Hepatocyte (in vitro differentiated cells): ENCODE measurements at regions not wholly inside any gene's neighbourhood (a gene's known extent, or its start where the extent isn't known, plus 50 kb on each side); places are given as distances from the start of the nearest gene placed in this dataset.

ENCODE experiments used
- EZH2phosphoT487 ChIP-seq: fragments of 200-600 bp; sonication (generic); IDR thresholded peaks from one replicate; pipeline ENCODE4 v1.6.1; 2018; ENCODE audit warnings: antibody characterized with exemption, mild to moderate bottlenecking, low read depth, moderate library complexity; ENCODE audit not compliant: unreplicated experiment, severe bottlenecking
- TF ChIP-seq, protein P1 (sequence below): fragments of 200-600 bp; sonication (generic); IDR thresholded peaks from 2 replicates; pipeline ENCODE4 v1.5.1; 2016; ENCODE audit warnings: antibody characterized with exemption, mild to moderate bottlenecking; ENCODE audit not compliant: poor library complexity

DNA sequence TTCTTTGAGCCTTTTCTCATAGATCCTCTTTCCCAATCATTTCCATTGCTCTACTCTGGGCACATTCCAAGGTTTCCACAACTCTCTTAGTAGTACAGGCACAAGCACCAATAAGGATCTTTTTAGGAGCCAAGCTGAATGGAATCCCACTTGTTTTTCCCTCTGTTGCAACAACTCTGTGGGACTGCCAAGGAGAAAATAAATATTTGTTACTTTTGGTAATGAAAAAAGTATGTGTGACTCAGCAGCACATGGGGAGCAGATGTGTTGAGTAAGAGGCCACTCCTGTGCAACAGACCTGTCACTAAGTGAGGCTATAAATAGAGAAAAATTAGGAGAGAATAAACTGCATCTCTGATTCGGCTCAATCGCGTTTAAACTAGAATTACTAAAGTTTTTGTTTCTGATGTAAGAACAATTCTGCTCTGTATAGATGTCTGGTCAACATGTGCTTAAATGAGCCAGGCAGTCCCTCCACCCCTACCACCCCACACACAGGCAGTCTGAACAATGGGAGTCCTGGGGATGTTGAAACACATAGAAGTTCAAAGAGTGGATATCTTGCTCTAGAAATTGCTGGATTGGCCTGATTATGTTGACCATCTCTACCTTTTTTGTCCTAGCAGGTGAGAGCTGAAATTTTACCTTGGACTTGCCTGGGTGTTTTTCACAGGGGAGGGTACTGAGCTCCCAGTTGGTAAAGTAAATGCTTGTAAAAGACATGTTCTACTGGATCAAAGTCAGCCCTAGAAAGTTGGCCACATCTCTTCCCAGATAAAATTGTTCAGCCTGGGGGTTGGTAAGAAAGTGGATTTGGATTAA lies 244.3 kb upstream of the NOVA1 start:
- TF ChIP-seq, protein P1, sequence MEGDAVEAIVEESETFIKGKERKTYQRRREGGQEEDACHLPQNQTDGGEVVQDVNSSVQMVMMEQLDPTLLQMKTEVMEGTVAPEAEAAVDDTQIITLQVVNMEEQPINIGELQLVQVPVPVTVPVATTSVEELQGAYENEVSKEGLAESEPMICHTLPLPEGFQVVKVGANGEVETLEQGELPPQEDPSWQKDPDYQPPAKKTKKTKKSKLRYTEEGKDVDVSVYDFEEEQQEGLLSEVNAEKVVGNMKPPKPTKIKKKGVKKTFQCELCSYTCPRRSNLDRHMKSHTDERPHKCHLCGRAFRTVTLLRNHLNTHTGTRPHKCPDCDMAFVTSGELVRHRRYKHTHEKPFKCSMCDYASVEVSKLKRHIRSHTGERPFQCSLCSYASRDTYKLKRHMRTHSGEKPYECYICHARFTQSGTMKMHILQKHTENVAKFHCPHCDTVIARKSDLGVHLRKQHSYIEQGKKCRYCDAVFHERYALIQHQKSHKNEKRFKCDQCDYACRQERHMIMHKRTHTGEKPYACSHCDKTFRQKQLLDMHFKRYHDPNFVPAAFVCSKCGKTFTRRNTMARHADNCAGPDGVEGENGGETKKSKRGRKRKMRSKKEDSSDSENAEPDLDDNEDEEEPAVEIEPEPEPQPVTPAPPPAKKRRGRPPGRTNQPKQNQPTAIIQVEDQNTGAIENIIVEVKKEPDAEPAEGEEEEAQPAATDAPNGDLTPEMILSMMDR, result no peak
- no peak for TF ChIP-seq EZH2phosphoT487
